ENCODE measurements at regions not wholly inside any gene's neighbourhood (a gene's known extent, or its start where the extent isn't known, plus 50 kb on each side); places are given as distances from the start of the nearest gene placed in this dataset.

GRCh38 chr12:127539226-127539858, 727.6 kb upstream of the TMEM132C start:
- no peak overlapping the region for H3K4me3 ChIP-seq
- no peaks in the 10 kb centered on the region for H3K36me3 ChIP-seq
- no peak overlapping the region for H3K4me2 ChIP-seq
- no peak overlapping the region for H3K9ac ChIP-seq
- Mint-ChIP-seq H3K27ac (no peak overlapping the region), H3K4me3 (no peak overlapping the region), H3K36me3 (no peaks in the 10 kb centered on the region), H3K27me3 (ENCODE audit: insufficient read depth, low read depth) (peaks cover 2% of the 10 kb centered on the region), H3K9me3 (peaks cover 5% of the 10 kb centered on the region), H3K4me1 (peaks cover 11% of the 10 kb centered on the region)
- TF ChIP-seq CTCF (IDR thresholded peaks at IDR 0.05) (no peak), EZH2phosphoT487 (IDR thresholded peaks at IDR 0.05) (no peak), EZH2 (IDR thresholded peaks at IDR 0.05) (no peak)
- DNase-seq (ENCODE audit: low spot score): peak; percentile 6
- peaks cover 7% of the 10 kb centered on the region for H3K4me1 ChIP-seq
- no peak overlapping the region for H3K27ac ChIP-seq
- no peak overlapping the region for H2AFZ ChIP-seq (replicated peaks)
- H3K79me2 ChIP-seq (ENCODE audit: low read depth): no peaks in the 10 kb centered on the region
- no peaks in the 10 kb centered on the region for H3F3A ChIP-seq (ENCODE audit: low read depth)
- no peaks in the 10 kb centered on the region for H3K27me3 ChIP-seq
- no peaks in the 10 kb centered on the region for H4K20me1 ChIP-seq (ENCODE audit: low read depth)
- no peaks in the 10 kb centered on the region for H3K9me3 ChIP-seq (ENCODE audit: low read depth)

GRCh38 chr12:127542391-127542790, 724.6 kb upstream of the TMEM132C start:
- H3K9me3 Mint-ChIP-seq: no peaks in the 10 kb centered on the region
- no peak overlapping the region for H2AFZ ChIP-seq (replicated peaks)

GRCh38 chr12:127542931-127543330, 724.0 kb upstream of the TMEM132C start:
- no peak overlapping the region for H3K27ac Mint-ChIP-seq
- H3F3A ChIP-seq (ENCODE audit: low read depth): no peaks in the 10 kb centered on the region

More at GRCh38 chr12:127542391-127542790, 724.6 kb upstream of the TMEM132C start:
- Mint-ChIP-seq H3K4me1 (peaks cover 11% of the 10 kb centered on the region), H3K27me3 (ENCODE audit: insufficient read depth, low read depth) (peaks cover 5% of the 10 kb centered on the region), H3K36me3 (no peaks in the 10 kb centered on the region), H3K27ac (no peak overlapping the region), H3K4me3 (no peak overlapping the region)
- Histone ChIP-seq H3K9ac (no peak overlapping the region), H3K4me2 (no peak overlapping the region), H3K9me3 (ENCODE audit: low read depth) (no peaks in the 10 kb centered on the region), H3F3A (ENCODE audit: low read depth) (no peaks in the 10 kb centered on the region), H3K27ac (no peak overlapping the region), H4K20me1 (ENCODE audit: low read depth) (no peaks in the 10 kb centered on the region), H3K36me3 (no peaks in the 10 kb centered on the region), H3K79me2 (ENCODE audit: low read depth) (no peaks in the 10 kb centered on the region), H3K4me1 (peaks cover 7% of the 10 kb centered on the region), H3K4me3 (no peak overlapping the region), H3K27me3 (no peaks in the 10 kb centered on the region)
- TF ChIP-seq CTCF (IDR thresholded peaks at IDR 0.05): no peak
- no peak for TF ChIP-seq EZH2 (IDR thresholded peaks at IDR 0.05)
- no peak for TF ChIP-seq EZH2phosphoT487 (IDR thresholded peaks at IDR 0.05)
- no peak for DNase-seq (ENCODE audit: low spot score)

More at GRCh38 chr12:127542931-127543330, 724.0 kb upstream of the TMEM132C start:
- no peak overlapping the region for H3K9ac ChIP-seq
- no peaks in the 10 kb centered on the region for H3K36me3 ChIP-seq
- no peak overlapping the region for H3K4me3 ChIP-seq
- H3K27me3 ChIP-seq: no peaks in the 10 kb centered on the region
- no peaks in the 10 kb centered on the region for H3K79me2 ChIP-seq (ENCODE audit: low read depth)
- peaks cover 6% of the 10 kb centered on the region for H3K4me1 ChIP-seq
- H4K20me1 ChIP-seq (ENCODE audit: low read depth): no peaks in the 10 kb centered on the region
- TF ChIP-seq EZH2phosphoT487 (IDR thresholded peaks at IDR 0.05) (no peak), CTCF (IDR thresholded peaks at IDR 0.05) (no peak), EZH2 (IDR thresholded peaks at IDR 0.05) (no peak)
- H2AFZ ChIP-seq (replicated peaks): no peak overlapping the region
- no peaks in the 10 kb centered on the region for H3K9me3 ChIP-seq (ENCODE audit: low read depth)
- Mint-ChIP-seq H3K9me3 (no peaks in the 10 kb centered on the region), H3K27me3 (ENCODE audit: insufficient read depth, low read depth) (peaks cover 5% of the 10 kb centered on the region), H3K4me1 (peaks cover 10% of the 10 kb centered on the region), H3K36me3 (no peaks in the 10 kb centered on the region), H3K4me3 (no peak overlapping the region)
- DNase-seq (ENCODE audit: low spot score): no peak
- no peak overlapping the region for H3K27ac ChIP-seq
- H3K4me2 ChIP-seq: no peak overlapping the region
